ENCODE measurements at regions not wholly inside any gene's neighbourhood (a gene's known extent, or its start where the extent isn't known, plus 50 kb on each side); places are given as distances from the start of the nearest gene placed in this dataset.

DNA sequence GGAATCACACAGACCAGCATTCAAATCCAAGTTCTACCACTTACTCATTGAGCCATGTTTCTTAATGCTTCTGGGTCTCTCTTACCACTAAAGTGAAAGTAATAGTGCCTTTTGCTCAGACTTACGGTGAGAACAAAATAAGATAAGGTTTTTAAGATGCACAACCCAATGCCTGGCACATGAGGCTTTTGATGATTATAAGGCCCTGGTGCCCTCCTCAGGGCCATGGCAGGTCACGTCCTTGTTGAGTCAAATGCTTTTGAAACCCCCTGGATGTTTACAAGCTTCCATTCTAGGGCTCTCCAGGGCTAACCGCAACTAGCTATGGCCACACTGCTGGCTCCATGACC is 76.0 kb downstream of the TENT5C start:
- no peak for TF ChIP-seq FOSL1 (tag; conservative IDR thresholded peaks at IDR 0.05)
- TF ChIP-seq, protein P1, sequence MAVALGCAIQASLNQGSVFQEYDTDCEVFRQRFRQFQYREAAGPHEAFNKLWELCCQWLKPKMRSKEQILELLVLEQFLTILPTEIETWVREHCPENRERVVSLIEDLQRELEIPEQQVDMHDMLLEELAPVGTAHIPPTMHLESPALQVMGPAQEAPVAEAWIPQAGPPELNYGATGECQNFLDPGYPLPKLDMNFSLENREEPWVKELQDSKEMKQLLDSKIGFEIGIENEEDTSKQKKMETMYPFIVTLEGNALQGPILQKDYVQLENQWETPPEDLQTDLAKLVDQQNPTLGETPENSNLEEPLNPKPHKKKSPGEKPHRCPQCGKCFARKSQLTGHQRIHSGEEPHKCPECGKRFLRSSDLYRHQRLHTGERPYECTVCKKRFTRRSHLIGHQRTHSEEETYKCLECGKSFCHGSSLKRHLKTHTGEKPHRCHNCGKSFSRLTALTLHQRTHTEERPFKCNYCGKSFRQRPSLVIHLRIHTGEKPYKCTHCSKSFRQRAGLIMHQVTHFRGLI (CRISPR knock-in tag; IDR thresholded peaks at IDR 0.05): no peak
- TF ChIP-seq POLR2AphosphoS2 (IDR thresholded peaks at IDR 0.05; ENCODE audit: low read length): no peak
- TF ChIP-seq KDM1A (IDR thresholded peaks at IDR 0.05): no peak
